A673 (cell line): ENCODE measurements at regions not wholly inside any gene's neighbourhood (a gene's known extent, or its start where the extent isn't known, plus 50 kb on each side); places are given as distances from the start of the nearest gene placed in this dataset.

Experiments used
- CTCF ChIP-seq: fragments of 300-800, 200-600 bp; sonication (generic); conservative IDR thresholded peaks from 2 replicates; pipeline ENCODE4 v1.5.1; 2017; ENCODE audit warnings: low read depth, mild to moderate bottlenecking, antibody characterized with exemption, low read length, moderate library complexity, mixed read lengths
- EZH2 ChIP-seq: fragments of 200-600 bp; sonication (generic); IDR thresholded peaks from 2 replicates; pipeline ENCODE4 v1.6.1; 2017; ENCODE audit warnings: borderline replicate concordance, low read depth, mild to moderate bottlenecking, mixed read lengths, antibody characterized with exemption, low read length; ENCODE audit not compliant: poor library complexity, severe bottlenecking

- no peak for TF ChIP-seq CTCF
- TF ChIP-seq EZH2, result no peak
These were observed 54.1 kb upstream of the SLC38A11 start for GRCh38 chr2:165009466-165009865.
